GM18511 (cell line): ENCODE measurements at regions not wholly inside any gene's neighbourhood (a gene's known extent, or its start where the extent isn't known, plus 50 kb on each side); places are given as distances from the start of the nearest gene placed in this dataset.

Experiments used
- ATAC-seq: cut with Tn5 transposase; IDR thresholded peaks from one replicate; pipeline ENCODE4 v1.9.1; 2021; ENCODE audit warnings: mild to moderate bottlenecking, moderate library complexity; ENCODE audit not compliant: unreplicated experiment

DNA sequence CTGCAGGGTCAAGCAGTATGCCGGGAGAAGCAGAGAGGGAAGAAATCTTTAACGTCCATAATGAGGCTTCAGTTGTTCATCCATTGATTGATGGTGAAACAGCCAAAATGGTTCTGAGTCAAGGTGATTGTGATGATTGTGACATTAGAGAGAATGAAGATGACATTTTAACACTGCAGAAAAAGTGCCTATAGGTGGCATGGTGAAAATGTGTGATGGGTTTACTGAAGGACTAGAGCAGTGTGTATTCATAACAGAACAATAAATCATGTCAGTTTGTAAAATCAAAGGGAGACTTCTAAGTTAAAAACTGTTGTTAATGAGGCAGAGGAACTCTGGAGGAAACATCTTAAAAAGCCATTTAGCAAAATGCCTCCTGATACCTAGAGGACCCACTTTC is 57.7 kb upstream of the CAND1 start:
- ATAC-seq = no peak

DNA sequence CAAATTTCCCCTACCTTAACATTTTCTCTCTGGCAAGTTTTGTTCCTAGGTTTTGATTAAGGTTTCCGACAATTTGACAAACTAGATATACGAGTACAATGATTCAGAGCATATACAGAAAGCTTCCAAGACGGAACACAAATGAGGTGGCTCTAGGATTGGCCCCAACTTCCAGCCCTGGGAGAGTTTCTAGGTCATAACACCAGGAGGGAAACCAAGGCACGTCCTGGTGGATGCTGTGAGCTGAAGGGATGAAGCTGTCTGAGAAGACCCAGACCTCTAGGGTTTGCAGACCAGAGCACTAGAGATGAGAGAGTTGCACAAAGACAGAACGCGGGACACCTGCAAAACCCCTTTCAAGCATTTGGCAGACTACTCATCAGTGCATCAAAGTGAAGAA is 51.5 kb upstream of the CAND1 start:
- ATAC-seq = no peak
